MM.1S (cell line): ENCODE measurements at regions not wholly inside any gene's neighbourhood (a gene's known extent, or its start where the extent isn't known, plus 50 kb on each side); places are given as distances from the start of the nearest gene placed in this dataset.

Experiments
- EZH2 ChIP-seq: fragments of 300-600 bp; sonication (generic); optimal IDR thresholded peaks from 2 replicates; pipeline ENCODE3; 2017; ENCODE audit warnings: low read depth, mild to moderate bottlenecking, antibody characterized with exemption, low read length, mixed read lengths
- EZH2phosphoT487 ChIP-seq: fragments of 300-600 bp; sonication (generic); IDR thresholded peaks from 2 replicates; pipeline ENCODE4 v1.6.1; 2018; ENCODE audit warnings: antibody characterized with exemption, low read length
- TF ChIP-seq, protein P1 (sequence below): fragments of 300-600 bp; sonication (generic); IDR thresholded peaks from 2 replicates; pipeline ENCODE4 v1.5.1; 2016; ENCODE audit warnings: antibody characterized with exemption, low read length, mixed read lengths

DNA sequence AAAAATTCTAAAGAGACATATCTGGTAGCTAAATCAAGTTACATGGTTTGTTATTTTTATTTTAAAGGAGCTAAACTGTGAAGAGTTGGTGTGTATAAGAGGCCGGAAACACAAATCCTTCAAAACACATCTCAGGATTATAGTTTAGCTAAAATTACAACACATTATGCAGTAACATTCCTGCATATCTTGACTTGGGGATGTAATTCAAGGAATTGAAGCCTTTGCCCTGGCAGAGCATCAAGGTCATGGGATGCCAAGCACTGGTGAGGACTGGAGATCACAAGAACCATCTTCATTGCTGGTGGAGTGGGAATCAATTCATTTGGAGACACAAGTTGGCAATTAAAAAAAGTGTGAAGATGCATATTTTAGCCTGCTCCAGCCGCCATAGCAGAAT lies 86.8 kb upstream of the LSM6 start:
- TF ChIP-seq, protein P1, sequence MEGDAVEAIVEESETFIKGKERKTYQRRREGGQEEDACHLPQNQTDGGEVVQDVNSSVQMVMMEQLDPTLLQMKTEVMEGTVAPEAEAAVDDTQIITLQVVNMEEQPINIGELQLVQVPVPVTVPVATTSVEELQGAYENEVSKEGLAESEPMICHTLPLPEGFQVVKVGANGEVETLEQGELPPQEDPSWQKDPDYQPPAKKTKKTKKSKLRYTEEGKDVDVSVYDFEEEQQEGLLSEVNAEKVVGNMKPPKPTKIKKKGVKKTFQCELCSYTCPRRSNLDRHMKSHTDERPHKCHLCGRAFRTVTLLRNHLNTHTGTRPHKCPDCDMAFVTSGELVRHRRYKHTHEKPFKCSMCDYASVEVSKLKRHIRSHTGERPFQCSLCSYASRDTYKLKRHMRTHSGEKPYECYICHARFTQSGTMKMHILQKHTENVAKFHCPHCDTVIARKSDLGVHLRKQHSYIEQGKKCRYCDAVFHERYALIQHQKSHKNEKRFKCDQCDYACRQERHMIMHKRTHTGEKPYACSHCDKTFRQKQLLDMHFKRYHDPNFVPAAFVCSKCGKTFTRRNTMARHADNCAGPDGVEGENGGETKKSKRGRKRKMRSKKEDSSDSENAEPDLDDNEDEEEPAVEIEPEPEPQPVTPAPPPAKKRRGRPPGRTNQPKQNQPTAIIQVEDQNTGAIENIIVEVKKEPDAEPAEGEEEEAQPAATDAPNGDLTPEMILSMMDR: no peak
- TF ChIP-seq EZH2phosphoT487: no peak
- TF ChIP-seq EZH2: no peak
